ENCODE measurements at regions not wholly inside any gene's neighbourhood (a gene's known extent, or its start where the extent isn't known, plus 50 kb on each side); places are given as distances from the start of the nearest gene placed in this dataset.

- no peak for TF ChIP-seq ZNF232 (CRISPR knock-in tag; IDR thresholded peaks at IDR 0.05)
- no peak for TF ChIP-seq GABPB1 (CRISPR knock-in tag; IDR thresholded peaks at IDR 0.05)
- no peak for TF ChIP-seq CREB1 (CRISPR knock-in tag; IDR thresholded peaks at IDR 0.05)
- no peak for TF ChIP-seq ZNF671 (CRISPR knock-in tag; IDR thresholded peaks at IDR 0.05)
Observed at GRCh38 chr2:23037596-23037995, 347.4 kb upstream of the KLHL29 start (continued).

GRCh38 chr2:23041443-23041842, 343.5 kb upstream of the KLHL29 start:
- no peak overlapping the region for H3K4me3 Mint-ChIP-seq
- no peak for ATAC-seq
- no peaks in the 10 kb centered on the region for H3K27me3 Mint-ChIP-seq (ENCODE audit: low read depth)
- H3K9me3 Mint-ChIP-seq = peaks cover 14% of the 10 kb centered on the region
- CTCF ChIA-PET = no interaction called here
- no peak overlapping the region for H3K27ac Mint-ChIP-seq
- H3K36me3 Mint-ChIP-seq = no peaks in the 10 kb centered on the region
- no peaks in the 10 kb centered on the region for H3K4me1 Mint-ChIP-seq
- DNase-seq (ENCODE audit: low spot score) = no peak
- POLR2A ChIA-PET = no interaction called here
- TF ChIP-seq TEAD4 (CRISPR knock-in tag; IDR thresholded peaks at IDR 0.05) (no peak), ZMAT4 (CRISPR knock-in tag; IDR thresholded peaks at IDR 0.05) (no peak), HMGA2 (CRISPR knock-in tag; IDR thresholded peaks at IDR 0.05) (no peak), ZNF281 (CRISPR knock-in tag; IDR thresholded peaks at IDR 0.05) (no peak), ETV6 (CRISPR knock-in tag; IDR thresholded peaks at IDR 0.05) (no peak), SP1 (CRISPR knock-in tag; conservative IDR thresholded peaks at IDR 0.05) (no peak), ZBTB43 (CRISPR knock-in tag; IDR thresholded peaks at IDR 0.05) (no peak), ZNF425 (CRISPR knock-in tag; conservative IDR thresholded peaks at IDR 0.05) (no peak), FOXJ3 (CRISPR knock-in tag; IDR thresholded peaks at IDR 0.05; ENCODE audit: borderline replicate concordance) (no peak), AFF4 (CRISPR knock-in tag; IDR thresholded peaks at IDR 0.05; ENCODE audit: borderline replicate concordance) (no peak), MAX (CRISPR knock-in tag; IDR thresholded peaks at IDR 0.05) (no peak), AR (CRISPR knock-in tag; IDR thresholded peaks at IDR 0.05) (no peak), NFYB (CRISPR knock-in tag; conservative IDR thresholded peaks at IDR 0.05; ENCODE audit: low read depth) (no peak), MYBL2 (CRISPR knock-in tag; IDR thresholded peaks at IDR 0.05) (no peak), FOXP4 (CRISPR knock-in tag; IDR thresholded peaks at IDR 0.05) (no peak), ESRRA (CRISPR knock-in tag; IDR thresholded peaks at IDR 0.05; ENCODE audit: borderline replicate concordance) (no peak), KAT7 (CRISPR knock-in tag; IDR thresholded peaks at IDR 0.05; ENCODE audit: borderline replicate concordance) (no peak)

All from WTC11 (cell line).